ENCODE measurements at regions not wholly inside any gene's neighbourhood (a gene's known extent, or its start where the extent isn't known, plus 50 kb on each side); places are given as distances from the start of the nearest gene placed in this dataset.

DNA sequence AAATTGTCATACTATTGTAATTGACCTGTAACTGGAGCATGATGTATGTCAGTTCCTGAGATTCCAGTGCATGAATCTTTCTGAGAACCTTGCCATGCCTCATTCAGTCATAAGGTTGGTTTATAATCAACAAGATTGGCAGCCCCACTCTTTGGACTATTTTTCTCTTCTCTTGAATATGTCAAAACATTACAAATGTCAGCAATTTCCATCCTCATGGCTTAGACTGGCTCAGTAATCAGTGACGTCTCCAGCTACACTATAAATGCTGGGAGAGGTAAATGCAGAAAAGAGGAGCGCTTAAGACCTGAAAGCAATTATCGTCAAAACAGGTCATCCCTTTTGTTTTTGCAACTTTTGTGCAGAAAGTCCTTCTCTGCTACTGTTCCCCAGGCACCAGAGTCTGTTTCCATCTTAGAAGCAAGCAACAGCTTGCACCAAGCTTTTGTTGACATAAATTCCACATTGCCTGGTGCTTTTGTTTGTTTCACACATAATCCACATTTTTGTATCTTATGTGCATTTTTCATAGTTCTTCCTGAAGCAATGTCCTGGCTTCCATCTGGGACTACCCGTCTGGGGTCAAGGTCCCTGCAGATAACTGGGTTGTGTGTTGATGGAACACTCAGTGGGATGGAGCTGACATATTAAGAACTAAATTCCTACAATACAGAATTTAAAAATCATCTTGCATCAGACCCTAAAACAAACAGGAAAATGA lies 149.8 kb downstream of the OSR1 start:
- in situ Hi-C loops (cut with MboI; ENCODE audit: low pct_ligation_motif_present in 1 of 4, low pct_unique_long_range_greater_than_20kb in 1 of 4, low sequenced_read_pairs in 3 of 4) = no loop called here
- Histone ChIP-seq H3K27me3 (no peaks in the 10 kb centered on the region), H3K4me1 (no peaks in the 10 kb centered on the region), H3K4me3 (no peak overlapping the region), H3K36me3 (no peaks in the 10 kb centered on the region), H3K27ac (no peak overlapping the region), H3K9me3 (no peaks in the 10 kb centered on the region)
- TF ChIP-seq POLR2A (IDR thresholded peaks at IDR 0.05) (no peak), POLR2AphosphoS5 (IDR thresholded peaks at IDR 0.05) (no peak), EP300 (IDR thresholded peaks at IDR 0.05; ENCODE audit: low read depth) (no peak)
- TF ChIP-seq, protein P1, sequence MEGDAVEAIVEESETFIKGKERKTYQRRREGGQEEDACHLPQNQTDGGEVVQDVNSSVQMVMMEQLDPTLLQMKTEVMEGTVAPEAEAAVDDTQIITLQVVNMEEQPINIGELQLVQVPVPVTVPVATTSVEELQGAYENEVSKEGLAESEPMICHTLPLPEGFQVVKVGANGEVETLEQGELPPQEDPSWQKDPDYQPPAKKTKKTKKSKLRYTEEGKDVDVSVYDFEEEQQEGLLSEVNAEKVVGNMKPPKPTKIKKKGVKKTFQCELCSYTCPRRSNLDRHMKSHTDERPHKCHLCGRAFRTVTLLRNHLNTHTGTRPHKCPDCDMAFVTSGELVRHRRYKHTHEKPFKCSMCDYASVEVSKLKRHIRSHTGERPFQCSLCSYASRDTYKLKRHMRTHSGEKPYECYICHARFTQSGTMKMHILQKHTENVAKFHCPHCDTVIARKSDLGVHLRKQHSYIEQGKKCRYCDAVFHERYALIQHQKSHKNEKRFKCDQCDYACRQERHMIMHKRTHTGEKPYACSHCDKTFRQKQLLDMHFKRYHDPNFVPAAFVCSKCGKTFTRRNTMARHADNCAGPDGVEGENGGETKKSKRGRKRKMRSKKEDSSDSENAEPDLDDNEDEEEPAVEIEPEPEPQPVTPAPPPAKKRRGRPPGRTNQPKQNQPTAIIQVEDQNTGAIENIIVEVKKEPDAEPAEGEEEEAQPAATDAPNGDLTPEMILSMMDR (IDR thresholded peaks at IDR 0.05) = no peak
- WGBS, 2 donors (ENCODE audit: low coverage in 1 of 2) = 82% methylated on average over 4 of the region's 4 CpGs
- no peak for DNase-seq
- intact Hi-C loops (cut with DNase I; ENCODE audit: low total_unique reads) = no loop called here

DNA sequence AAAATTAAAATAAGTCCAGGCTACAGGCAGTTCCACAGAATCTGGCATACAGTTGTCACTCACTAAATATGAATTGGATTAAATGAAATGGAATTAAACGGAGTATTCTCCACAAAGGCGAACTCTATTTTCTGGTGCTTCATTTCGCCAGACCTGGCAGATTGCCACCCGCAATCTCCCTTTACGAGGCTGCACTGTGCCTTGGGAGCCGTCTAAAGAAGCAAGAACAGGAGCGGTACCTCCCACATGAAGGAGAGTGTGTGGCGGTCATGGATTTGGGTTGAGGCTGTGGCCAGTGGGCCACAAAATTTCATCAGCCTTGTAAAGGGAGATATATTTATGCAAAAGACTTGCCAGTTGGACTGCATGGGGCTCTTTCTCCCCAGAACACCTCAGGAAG lies 151.0 kb downstream of the OSR1 start:
- Histone ChIP-seq H3K36me3 (no peaks in the 10 kb centered on the region), H3K4me1 (no peaks in the 10 kb centered on the region), H3K9me3 (no peaks in the 10 kb centered on the region), H3K27me3 (no peaks in the 10 kb centered on the region), H3K4me3 (no peak overlapping the region), H3K27ac (no peak overlapping the region)
- intact Hi-C loops (cut with DNase I; ENCODE audit: low total_unique reads) = no loop called here
- DNase-seq = no peak
- no peak for TF ChIP-seq EP300 (IDR thresholded peaks at IDR 0.05; ENCODE audit: low read depth)
- no peak for TF ChIP-seq POLR2AphosphoS5 (IDR thresholded peaks at IDR 0.05)
- TF ChIP-seq POLR2A (IDR thresholded peaks at IDR 0.05) = no peak
- TF ChIP-seq, protein P1 (IDR thresholded peaks at IDR 0.05) = no peak
- in situ Hi-C loops (cut with MboI; ENCODE audit: low pct_ligation_motif_present in 1 of 4, low pct_unique_long_range_greater_than_20kb in 1 of 4, low sequenced_read_pairs in 3 of 4) = no loop called here
- 87 to 94% methylated on average over 3 to 8 of the region's 8 CpGs for WGBS, 2 donors (ENCODE audit: low coverage in 1 of 2)

DNA sequence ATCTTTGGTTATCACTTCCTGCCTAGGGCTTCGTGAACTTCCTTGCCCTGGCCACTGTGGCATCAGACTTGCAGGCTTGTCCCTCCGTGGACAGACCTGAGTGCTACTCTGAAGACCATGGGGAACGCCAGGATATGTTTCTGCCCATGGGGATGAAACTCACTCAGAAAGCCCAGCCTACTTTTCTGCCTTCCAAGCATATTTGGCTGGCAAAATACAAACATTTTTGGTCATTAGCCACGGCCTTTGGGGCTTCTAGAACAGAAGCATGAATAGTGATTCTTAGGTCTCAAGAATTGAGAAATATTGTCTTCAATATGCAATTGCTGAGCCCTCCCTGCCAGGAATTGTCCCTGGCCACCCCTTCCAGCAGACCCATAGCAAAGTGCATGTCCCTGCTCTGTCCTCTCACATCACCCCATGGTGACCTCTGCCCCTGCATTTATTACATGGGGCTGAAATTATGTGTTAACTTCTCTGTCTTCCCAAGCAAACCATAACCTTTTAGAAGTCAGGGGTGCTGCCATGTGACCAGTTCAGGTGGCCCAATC lies 152.4 kb downstream of the OSR1 start:
- no peaks in the 10 kb centered on the region for H3K36me3 ChIP-seq
- no peak for TF ChIP-seq POLR2A (IDR thresholded peaks at IDR 0.05)
- no peak for TF ChIP-seq EP300 (IDR thresholded peaks at IDR 0.05; ENCODE audit: low read depth)
- TF ChIP-seq POLR2AphosphoS5 (IDR thresholded peaks at IDR 0.05) = no peak

DNA sequence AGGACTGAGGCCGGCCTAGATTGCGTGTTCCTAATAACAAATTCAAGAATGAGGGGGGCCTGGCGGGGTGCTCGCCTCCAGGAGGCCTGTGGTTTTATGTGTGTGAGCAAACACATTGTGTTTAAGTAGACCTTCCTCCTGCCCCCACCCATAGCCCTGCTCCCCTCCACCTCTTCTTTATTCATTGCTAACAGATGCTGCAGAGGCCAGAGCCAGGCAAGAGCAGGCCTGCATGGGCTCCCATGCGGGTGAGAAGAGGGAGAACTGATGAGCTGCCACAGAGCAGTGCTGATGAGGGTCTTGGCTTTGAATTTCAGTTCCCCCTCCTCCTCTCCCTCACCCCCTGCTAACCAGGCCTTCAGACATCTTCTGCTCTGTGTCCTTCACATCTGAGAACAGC lies 154.6 kb downstream of the OSR1 start:
- intact Hi-C loops (cut with DNase I; ENCODE audit: low total_unique reads) = no loop called here
- 96% methylated on average over 5 of the region's 5 CpGs; no CpG with 5 or more reads in 1 of the 2 donors for WGBS, 2 donors (ENCODE audit: low coverage in 1 of 2)
- in situ Hi-C loops (cut with MboI; ENCODE audit: low pct_ligation_motif_present in 1 of 4, low pct_unique_long_range_greater_than_20kb in 1 of 4, low sequenced_read_pairs in 3 of 4) = no loop called here
- Histone ChIP-seq H3K36me3 (no peaks in the 10 kb centered on the region), H3K4me1 (no peaks in the 10 kb centered on the region), H3K27me3 (no peaks in the 10 kb centered on the region), H3K4me3 (no peak overlapping the region), H3K27ac (no peak overlapping the region), H3K9me3 (no peaks in the 10 kb centered on the region)
- no peak for DNase-seq
- TF ChIP-seq, protein P1 (IDR thresholded peaks at IDR 0.05) = no peak
- TF ChIP-seq EP300 (IDR thresholded peaks at IDR 0.05; ENCODE audit: low read depth) = no peak
- TF ChIP-seq POLR2AphosphoS5 (IDR thresholded peaks at IDR 0.05) = no peak
- no peak for TF ChIP-seq POLR2A (IDR thresholded peaks at IDR 0.05)

More for the DNA sequence above, 152.4 kb downstream of the OSR1 start:
- no peaks in the 10 kb centered on the region for H3K9me3 ChIP-seq
- in situ Hi-C loops (cut with MboI; ENCODE audit: low pct_ligation_motif_present in 1 of 4, low pct_unique_long_range_greater_than_20kb in 1 of 4, low sequenced_read_pairs in 3 of 4) (no loop called here), intact Hi-C loops (cut with DNase I; ENCODE audit: low total_unique reads) (no loop called here)
- H3K4me1 ChIP-seq = no peaks in the 10 kb centered on the region
- WGBS, 2 donors (ENCODE audit: low coverage in 1 of 2) = 82 to 83% methylated on average over 1 to 4 of the region's 4 CpGs
- DNase-seq = no peak
- H3K27me3 ChIP-seq = no peaks in the 10 kb centered on the region
- H3K4me3 ChIP-seq = no peak overlapping the region
- no peak overlapping the region for H3K27ac ChIP-seq
